ENCODE measurements at regions not wholly inside any gene's neighbourhood (a gene's known extent, or its start where the extent isn't known, plus 50 kb on each side); places are given as distances from the start of the nearest gene placed in this dataset.
"Not testable (repeated sequence)": the region's sequence is repeated elsewhere in the genome, so short reads cannot be mapped to it uniquely, and the experiment has no call there.

DNA sequence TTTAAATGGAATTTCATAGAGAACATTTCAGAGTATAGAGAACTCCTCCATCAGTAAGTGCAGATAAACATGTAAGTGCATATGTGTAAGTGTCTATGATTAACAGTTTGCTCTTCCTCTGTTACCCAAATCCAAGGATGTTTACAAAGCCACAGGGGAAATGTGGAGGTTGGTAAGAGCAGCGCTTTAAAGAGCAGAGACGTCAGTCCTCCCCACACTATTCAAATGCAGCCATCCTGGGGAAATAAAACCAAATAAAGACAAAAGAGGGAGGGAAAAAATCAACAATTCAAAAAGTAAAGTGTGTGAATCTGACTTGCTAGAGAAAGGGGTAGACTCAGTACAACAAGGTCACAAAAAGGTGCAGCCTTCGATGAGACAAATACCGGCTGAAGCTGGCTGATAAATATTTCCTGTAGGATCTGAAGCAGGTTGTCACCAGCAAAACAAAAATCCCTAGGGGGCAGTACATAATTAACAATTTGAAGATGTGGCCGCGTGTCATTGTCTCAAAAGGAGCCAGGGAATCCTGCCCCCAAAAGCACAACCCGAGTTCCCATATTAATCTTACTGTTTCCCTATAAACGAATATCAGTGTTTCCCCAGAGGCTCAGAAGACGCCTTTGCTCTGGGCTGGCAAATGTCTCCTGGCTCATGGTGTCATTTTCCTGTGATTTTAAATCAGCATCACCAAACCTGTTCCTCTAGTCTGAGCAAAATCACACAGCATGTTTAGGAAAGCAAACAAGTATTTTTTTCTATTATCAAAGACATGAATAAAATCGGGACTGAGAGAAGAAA lies 216.5 kb downstream of the CDCA7 start:
- Histone ChIP-seq H3K27ac (no peak overlapping the region), H3K4me1 (no peaks in the 10 kb centered on the region), H3K9me3 (no peaks in the 10 kb centered on the region), H3K27me3 (no peaks in the 10 kb centered on the region), H3K36me3 (no peaks in the 10 kb centered on the region), H3K4me3 (no peak overlapping the region)
- intact Hi-C loops (cut with DNase I; ENCODE audit: low total_unique reads) = no loop called here
- TF ChIP-seq POLR2A (IDR thresholded peaks at IDR 0.05) = no peak
- TF ChIP-seq, protein P1, sequence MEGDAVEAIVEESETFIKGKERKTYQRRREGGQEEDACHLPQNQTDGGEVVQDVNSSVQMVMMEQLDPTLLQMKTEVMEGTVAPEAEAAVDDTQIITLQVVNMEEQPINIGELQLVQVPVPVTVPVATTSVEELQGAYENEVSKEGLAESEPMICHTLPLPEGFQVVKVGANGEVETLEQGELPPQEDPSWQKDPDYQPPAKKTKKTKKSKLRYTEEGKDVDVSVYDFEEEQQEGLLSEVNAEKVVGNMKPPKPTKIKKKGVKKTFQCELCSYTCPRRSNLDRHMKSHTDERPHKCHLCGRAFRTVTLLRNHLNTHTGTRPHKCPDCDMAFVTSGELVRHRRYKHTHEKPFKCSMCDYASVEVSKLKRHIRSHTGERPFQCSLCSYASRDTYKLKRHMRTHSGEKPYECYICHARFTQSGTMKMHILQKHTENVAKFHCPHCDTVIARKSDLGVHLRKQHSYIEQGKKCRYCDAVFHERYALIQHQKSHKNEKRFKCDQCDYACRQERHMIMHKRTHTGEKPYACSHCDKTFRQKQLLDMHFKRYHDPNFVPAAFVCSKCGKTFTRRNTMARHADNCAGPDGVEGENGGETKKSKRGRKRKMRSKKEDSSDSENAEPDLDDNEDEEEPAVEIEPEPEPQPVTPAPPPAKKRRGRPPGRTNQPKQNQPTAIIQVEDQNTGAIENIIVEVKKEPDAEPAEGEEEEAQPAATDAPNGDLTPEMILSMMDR (IDR thresholded peaks at IDR 0.05) = peak in 2 of 4 experiments; percentile 29 to 31
- no peak for DNase-seq

DNA sequence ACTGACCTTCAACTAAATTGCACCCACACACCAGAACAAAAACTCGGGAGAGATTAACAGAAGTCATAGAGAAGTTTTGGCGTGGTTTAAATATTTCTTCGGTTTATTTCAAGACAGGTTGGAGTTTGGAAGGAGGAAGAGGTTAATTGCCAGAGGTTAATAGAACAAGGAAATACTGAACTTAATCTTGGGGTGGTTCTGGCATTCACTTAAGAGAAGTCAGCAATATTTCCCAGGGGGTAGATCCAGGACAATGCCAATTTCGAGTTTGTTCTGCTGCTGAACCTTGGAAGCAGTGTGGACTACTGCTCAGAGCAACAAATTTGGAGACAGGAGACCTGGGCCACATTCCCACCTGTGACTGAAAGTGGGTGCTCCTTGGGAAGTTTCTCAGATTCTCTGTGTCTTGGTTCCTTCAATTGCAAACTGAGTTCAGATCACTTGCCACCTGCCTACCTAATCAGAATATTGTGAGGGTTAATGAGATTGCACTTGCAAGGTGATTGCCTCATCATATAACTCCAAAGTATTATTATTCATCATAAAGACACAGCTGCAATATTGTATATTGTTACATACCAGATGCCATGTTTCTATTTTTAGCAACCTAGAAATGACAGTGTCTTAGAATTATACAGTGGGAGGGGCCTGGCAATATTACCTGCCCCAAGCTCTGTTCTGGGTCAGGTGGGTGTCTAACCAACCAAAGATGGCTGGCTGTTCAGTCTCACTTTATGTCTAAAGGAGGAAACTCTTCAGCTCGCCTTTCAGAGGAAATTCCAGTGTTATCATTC lies 217.4 kb downstream of the CDCA7 start:
- no peak overlapping the region for H3K27ac ChIP-seq
- intact Hi-C loops (cut with DNase I; ENCODE audit: low total_unique reads) = no loop called here
- no peak for DNase-seq
- no peak for TF ChIP-seq POLR2A (IDR thresholded peaks at IDR 0.05)
- TF ChIP-seq, protein P1 (IDR thresholded peaks at IDR 0.05) = no peak
- no peaks in the 10 kb centered on the region for H3K27me3 ChIP-seq
- H3K4me1 ChIP-seq = no peaks in the 10 kb centered on the region
- no peaks in the 10 kb centered on the region for H3K9me3 ChIP-seq
- no peak overlapping the region for H3K4me3 ChIP-seq
- no peaks in the 10 kb centered on the region for H3K36me3 ChIP-seq

DNA sequence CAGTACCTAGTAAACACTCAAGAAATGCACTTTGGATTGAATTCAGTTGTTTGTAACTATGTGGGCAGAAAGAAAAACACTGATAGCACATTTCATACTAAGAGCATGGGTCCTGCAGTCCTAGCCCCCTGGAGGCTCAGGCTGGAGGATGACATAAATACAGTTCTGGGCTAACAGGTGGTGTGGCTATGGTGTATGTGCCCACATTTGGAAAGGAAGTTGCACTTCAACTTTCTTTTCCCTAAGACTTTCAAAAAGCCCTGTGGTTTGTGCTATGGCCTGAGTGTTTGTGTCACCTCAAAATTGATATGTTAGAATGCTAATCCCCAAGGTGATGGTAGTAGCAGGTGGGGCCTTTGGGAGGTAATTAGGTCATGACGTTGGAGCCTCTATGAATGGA lies 218.2 kb downstream of the CDCA7 start:
- DNase-seq = no peak
- no peak overlapping the region for H3K27ac ChIP-seq
- no peak overlapping the region for H3K4me3 ChIP-seq
- H3K4me1 ChIP-seq = no peaks in the 10 kb centered on the region
- H3K27me3 ChIP-seq = no peaks in the 10 kb centered on the region
- no peaks in the 10 kb centered on the region for H3K9me3 ChIP-seq
- no peaks in the 10 kb centered on the region for H3K36me3 ChIP-seq
- TF ChIP-seq POLR2A (IDR thresholded peaks at IDR 0.05) = no peak
- TF ChIP-seq, protein P1 (IDR thresholded peaks at IDR 0.05) = no peak
- intact Hi-C loops (cut with DNase I; ENCODE audit: low total_unique reads) = no loop called here

DNA sequence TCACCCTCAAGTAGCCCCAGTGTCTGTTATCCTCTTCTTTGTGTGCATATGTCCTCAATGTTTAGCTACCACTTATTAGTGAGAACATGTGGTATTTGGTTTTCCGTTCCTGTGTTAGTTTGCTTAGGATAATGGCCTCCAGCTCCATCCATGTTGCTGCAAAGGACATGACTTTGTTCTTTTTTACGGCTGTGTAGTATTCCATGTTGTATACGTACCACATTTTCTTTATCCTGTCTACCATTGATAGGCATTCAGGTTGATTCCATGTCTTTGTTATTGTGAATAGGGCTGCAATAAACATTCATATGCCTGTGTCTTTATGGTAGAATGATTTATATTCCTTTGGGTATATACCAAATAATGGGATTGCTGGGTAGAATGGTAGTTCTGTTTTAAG lies 219.1 kb downstream of the CDCA7 start:
- H3K27me3 ChIP-seq; H3K4me3 ChIP-seq; DNase-seq; H3K36me3 ChIP-seq; intact Hi-C loops (cut with DNase I; ENCODE audit: low total_unique reads); H3K9me3 ChIP-seq; H3K4me1 ChIP-seq; H3K27ac ChIP-seq: not testable (repeated sequence)

DNA sequence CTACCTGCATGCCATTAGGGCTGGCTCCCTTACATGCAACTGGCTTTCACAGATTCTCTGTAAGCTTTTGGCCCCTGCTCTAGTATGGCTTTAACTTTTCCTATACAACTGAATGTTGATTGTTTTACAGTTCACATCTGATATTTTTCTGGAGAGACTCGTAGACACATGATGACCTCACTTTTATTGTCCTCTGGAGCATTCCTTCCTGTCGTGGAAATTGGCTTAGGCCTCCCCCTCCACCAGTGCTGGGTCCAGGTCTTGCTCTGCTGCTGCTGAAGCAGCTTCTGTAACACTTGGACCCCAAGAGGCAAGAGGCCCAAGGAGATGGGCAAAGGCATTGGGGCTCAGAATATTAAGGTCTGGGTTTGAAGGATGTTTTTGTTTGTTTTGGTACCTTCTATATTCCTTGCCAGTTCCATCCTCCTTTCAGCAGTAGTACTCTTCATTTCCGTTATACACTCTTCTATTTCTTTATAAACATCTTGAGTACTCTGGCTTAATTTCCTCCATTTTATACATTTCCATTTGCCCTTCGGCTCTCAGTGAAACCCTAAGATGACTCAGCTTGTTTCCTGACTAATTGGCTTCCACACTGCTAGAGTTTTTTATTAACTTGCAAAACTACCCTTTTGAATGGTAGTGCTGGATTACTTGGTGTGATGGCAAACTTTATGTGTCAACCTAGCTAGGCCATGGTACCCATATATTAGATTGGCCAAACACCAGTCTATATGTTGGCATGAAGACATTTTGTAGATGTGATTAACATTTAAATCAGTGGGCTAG lies 219.8 kb downstream of the CDCA7 start:
- Histone ChIP-seq H3K4me1 (no peaks in the 10 kb centered on the region), H3K27me3 (no peaks in the 10 kb centered on the region), H3K27ac (no peak overlapping the region), H3K36me3 (no peaks in the 10 kb centered on the region), H3K4me3 (no peak overlapping the region), H3K9me3 (no peaks in the 10 kb centered on the region)
- no peak for DNase-seq
- TF ChIP-seq, protein P1 (IDR thresholded peaks at IDR 0.05) = no peak
- TF ChIP-seq POLR2A (IDR thresholded peaks at IDR 0.05) = no peak
- intact Hi-C loops (cut with DNase I; ENCODE audit: low total_unique reads) = no loop called here
